CD4-positive, CD25-positive, alpha-beta regulatory T cell (primary cell): ENCODE measurements at regions not wholly inside any gene's neighbourhood (a gene's known extent, or its start where the extent isn't known, plus 50 kb on each side); places are given as distances from the start of the nearest gene placed in this dataset.

Experiments used
- ATAC-seq, 2 donors: fragments of 150-1000 bp; cut with Tn5 transposase; one replicate each; pipeline ENCODE4 v1.10.0; 2021; ENCODE audit warnings: low read depth in 2 of 2, moderate number of reproducible peaks in 2 of 2, moderate library complexity in 1 of 2
- DNase-seq, 3 donors: peaks; one replicate each; pipeline versions ENCODE4 v3.0.0 to v3.0.0-alpha.2; 2012 to 2022; ENCODE audit warnings: mixed read lengths in 1 of 3
- H3K27ac ChIP-seq: one replicate; pipeline ENCODE4 v1.7.0; 2013; ENCODE audit warnings: mild to moderate bottlenecking, low read length; ENCODE audit not compliant: insufficient read depth, poor library complexity, severe bottlenecking
- H3K27me3 ChIP-seq: one replicate; pipeline ENCODE4 v1.7.0; 2013; ENCODE audit warnings: low read length; ENCODE audit not compliant: control insufficient read depth, insufficient read depth
- H3K36me3 ChIP-seq: one replicate; pipeline ENCODE4 v1.7.0; 2013; ENCODE audit warnings: mild to moderate bottlenecking, low read length, moderate library complexity; ENCODE audit not compliant: control insufficient read depth, insufficient read depth
- H3K4me1 ChIP-seq: 2 replicates; pipeline ENCODE4 v1.7.0; 2013; ENCODE audit warnings: mild to moderate bottlenecking, low read length; ENCODE audit not compliant: insufficient read depth, control insufficient read depth, poor library complexity, severe bottlenecking
- H3K4me3 ChIP-seq: one replicate; pipeline ENCODE4 v1.7.0; 2013; ENCODE audit warnings: low read depth, mild to moderate bottlenecking, low read length, moderate library complexity
- H3K9me3 ChIP-seq, 2 experiments: 1 replicate in 1 of 2; 2 replicates in 1 of 2; pipeline ENCODE4 v1.7.0; 2013; ENCODE audit warnings: low read length in 2 of 2, mild to moderate bottlenecking in 1 of 2, moderate library complexity in 1 of 2; ENCODE audit not compliant: control insufficient read depth in 2 of 2
- H3K27ac Mint-ChIP-seq, 3 donors: one replicate each; pipeline ENCODE4 v1.8.0; 2020 to 2022; ENCODE audit warnings: mild to moderate bottlenecking in 3 of 3, mixed read lengths in 3 of 3, moderate library complexity in 2 of 3
- H3K27me3 Mint-ChIP-seq: one replicate; pipeline ENCODE4 v1.8.0; 2022; ENCODE audit warnings: mild to moderate bottlenecking, mixed read lengths
- H3K36me3 Mint-ChIP-seq: one replicate; pipeline ENCODE4 v1.8.0; 2020; ENCODE audit warnings: mixed read lengths
- H3K4me1 Mint-ChIP-seq, 4 donors: one replicate each; pipeline ENCODE4 v1.8.0; 2020 to 2022; ENCODE audit warnings: mixed read lengths in 4 of 4, mild to moderate bottlenecking in 1 of 4
- H3K4me3 Mint-ChIP-seq, 4 donors: one replicate each; pipeline ENCODE4 v1.8.0; 2020 to 2022; ENCODE audit warnings: mild to moderate bottlenecking in 4 of 4, mixed read lengths in 4 of 4, moderate library complexity in 3 of 4
- H3K9me3 Mint-ChIP-seq, 7 donors: one replicate each; pipeline ENCODE4 v1.8.0; 2020 to 2022; ENCODE audit warnings: mixed read lengths in 7 of 7, mild to moderate bottlenecking in 3 of 7, moderate library complexity in 2 of 7

- peaks cover 11% of the 10 kb centered on the region for H3K27me3 Mint-ChIP-seq
Measured at GRCh38 chr6:99846006-99846405, 148.0 kb downstream of the MCHR2 start.

GRCh38 chr6:99850841-99851240 is 143.2 kb downstream of the MCHR2 start:
- no peak for ATAC-seq
- Histone ChIP-seq H3K36me3 (no peaks in the 10 kb centered on the region), H3K27me3 (no peaks in the 10 kb centered on the region), H3K4me3 (no peak overlapping the region), H3K27ac (no peak overlapping the region), H3K4me1 (no peaks in the 10 kb centered on the region), H3K9me3 (no peaks in the 10 kb centered on the region)
- Mint-ChIP-seq H3K4me3 (no peak overlapping the region), H3K27ac (no peak overlapping the region), H3K27me3 (peaks cover 11% of the 10 kb centered on the region), H3K36me3 (no peaks in the 10 kb centered on the region), H3K4me1 (no peaks in the 10 kb centered on the region), H3K9me3 (peaks cover 0 to 2% (median 0%) of the 10 kb centered on the region in 7 donors)
- no peak for DNase-seq

More at GRCh38 chr6:99846006-99846405, 148.0 kb downstream of the MCHR2 start:
- Mint-ChIP-seq H3K4me3 (no peak overlapping the region), H3K4me1 (no peaks in the 10 kb centered on the region), H3K36me3 (no peaks in the 10 kb centered on the region), H3K9me3 (peaks cover 0 to 1% (median 0%) of the 10 kb centered on the region in 7 donors), H3K27ac (no peak overlapping the region)
- DNase-seq (no peak), ATAC-seq (no peak)
- Histone ChIP-seq H3K4me3 (no peak overlapping the region), H3K27me3 (peaks cover 3% of the 10 kb centered on the region), H3K9me3 (no peaks in the 10 kb centered on the region), H3K27ac (no peak overlapping the region), H3K36me3 (no peaks in the 10 kb centered on the region), H3K4me1 (no peaks in the 10 kb centered on the region)

- Histone ChIP-seq H3K36me3 (no peaks in the 10 kb centered on the region), H3K4me3 (no peak overlapping the region), H3K4me1 (no peaks in the 10 kb centered on the region), H3K27me3 (no peaks in the 10 kb centered on the region), H3K9me3 (no peaks in the 10 kb centered on the region), H3K27ac (no peak overlapping the region)
- Mint-ChIP-seq H3K4me3 (no peak overlapping the region), H3K4me1 (no peaks in the 10 kb centered on the region), H3K9me3 (peaks cover 0 to 5% (median 0%) of the 10 kb centered on the region in 7 donors), H3K27ac (no peak overlapping the region), H3K27me3 (peaks cover 11% of the 10 kb centered on the region), H3K36me3 (no peaks in the 10 kb centered on the region)
- ATAC-seq = no peak
- no peak for DNase-seq
Measured at GRCh38 chr6:99852031-99852430, 142.0 kb downstream of the MCHR2 start.

- DNase-seq = no peak
- peaks cover 0 to 5% (median 0%) of the 10 kb centered on the region in 4 donors for H3K4me1 Mint-ChIP-seq
- Histone ChIP-seq H3K36me3 (no peaks in the 10 kb centered on the region), H3K9me3 (no peaks in the 10 kb centered on the region), H3K27ac (no peak overlapping the region), H3K4me1 (no peaks in the 10 kb centered on the region), H3K27me3 (peaks cover 4% of the 10 kb centered on the region), H3K4me3 (no peak overlapping the region)
- peaks cover 6% of the 10 kb centered on the region for H3K27me3 Mint-ChIP-seq
- H3K9me3 Mint-ChIP-seq = no peaks in the 10 kb centered on the region
- ATAC-seq = no peak
- no peak overlapping the region for H3K4me3 Mint-ChIP-seq
- no peaks in the 10 kb centered on the region for H3K36me3 Mint-ChIP-seq
- no peak overlapping the region for H3K27ac Mint-ChIP-seq
Measured at GRCh38 chr6:99867026-99867425, 127.0 kb downstream of the MCHR2 start.

GRCh38 chr6:99868074-99868702 is 125.8 kb downstream of the MCHR2 start:
- Histone ChIP-seq H3K4me3 (no peak overlapping the region), H3K27me3 (peaks cover 4% of the 10 kb centered on the region), H3K27ac (no peak overlapping the region), H3K36me3 (no peaks in the 10 kb centered on the region), H3K9me3 (no peaks in the 10 kb centered on the region), H3K4me1 (no peaks in the 10 kb centered on the region)
- Mint-ChIP-seq H3K27ac (no peak overlapping the region), H3K4me1 (peaks cover 0 to 5% (median 0%) of the 10 kb centered on the region in 4 donors), H3K27me3 (peaks cover 2% of the 10 kb centered on the region), H3K36me3 (no peaks in the 10 kb centered on the region), H3K9me3 (no peaks in the 10 kb centered on the region), H3K4me3 (peak overlapping the region in 2 of 4 donors; percentile 6 to 66)
- peak; percentile 28 to 55 for ATAC-seq
- DNase-seq = peak; percentile 19 to 63 (median 47)
